Right cardiac atrium (tissue), 5 donors: ENCODE measurements at regions not wholly inside any gene's neighbourhood (a gene's known extent, or its start where the extent isn't known, plus 50 kb on each side); places are given as distances from the start of the nearest gene placed in this dataset.

Experiments
- ATAC-seq, 2 donors: fragments of 200-7000 bp; cut with Tn5 transposase; one replicate each; pipeline versions ENCODE4 v1.8.0 to v1.9.1; 2020; ENCODE audit warnings: moderate library complexity in 2 of 2, mild to moderate bottlenecking in 1 of 2
- DNase-seq, 3 donors: peaks; one replicate each; pipeline ENCODE4 v3.0.0-alpha.2; 2020
- H3K27ac ChIP-seq: one replicate; pipeline ENCODE4 v1.5.1; 2013; ENCODE audit warnings: mild to moderate bottlenecking, low read length, control low read depth, moderate library complexity
- H3K27me3 ChIP-seq: one replicate; pipeline ENCODE4 v1.6.1; 2013; ENCODE audit not compliant: control insufficient read depth, insufficient read depth
- H3K4me1 ChIP-seq: one replicate; pipeline ENCODE4 v1.6.1; 2013; ENCODE audit warnings: low read length; ENCODE audit not compliant: control insufficient read depth, insufficient read depth
- H3K4me3 ChIP-seq: one replicate; pipeline ENCODE4 v1.5.1; 2013; ENCODE audit warnings: low read length, control low read depth
- H3K9me3 ChIP-seq: one replicate; pipeline ENCODE4 v1.6.1; 2013; ENCODE audit warnings: low read length; ENCODE audit not compliant: control insufficient read depth
- WGBS: extraction: QIAGEN DNeasy Blood & Tissue Kit; methylation state at CpG from one replicate; pipeline ENCODE4 v1.1.7; 2013; 5-methylcytosine and 5-hydroxymethylcytosine counted together
- intact Hi-C, 4 donors: fragments of 100-400 bp; cut with DNase I; formaldehyde crosslinking; loops; one replicate each; pipeline versions ENCODE4 v1.11.0 to v1.14.0; 2022 to 2023
- donor health status: healthy with polysubstance abuse.
- donor health status: DM: no; HTN: yes; CAD: no.
- donor health status: DM: no; HTN: no; CAD: no.
- donor health status: DM: no; HTN: yes; CAD: no; lungs with severe emphysema.
- donor health status: DM: yes; HTN: yes; CAD: no.

GRCh38 chr13:104163866-104164630, 1097.8 kb upstream of the SLC10A2 start:
- Histone ChIP-seq H3K4me1 (no peaks in the 10 kb centered on the region), H3K9me3 (no peaks in the 10 kb centered on the region), H3K4me3 (no peak overlapping the region), H3K27me3 (no peaks in the 10 kb centered on the region), H3K27ac (no peak overlapping the region)
- no peak for DNase-seq
- WGBS, result 75% methylated on average over 4 of the region's 4 CpGs
- intact Hi-C loops, result no loop called here
- ATAC-seq, result no peak

GRCh38 chr13:104160536-104160935, 1094.3 kb upstream of the SLC10A2 start:
- 94% methylated on average over 1 of the region's 1 CpG for WGBS
- Histone ChIP-seq H3K4me1 (no peaks in the 10 kb centered on the region), H3K27ac (no peak overlapping the region), H3K9me3 (no peaks in the 10 kb centered on the region), H3K27me3 (no peaks in the 10 kb centered on the region), H3K4me3 (no peak overlapping the region)
- intact Hi-C loops, result no loop called here
- ATAC-seq (no peak), DNase-seq (no peak)

GRCh38 chr13:104143760-104144416, 1077.7 kb upstream of the SLC10A2 start:
- no peaks in the 10 kb centered on the region for H3K4me1 ChIP-seq
- H3K27ac ChIP-seq, result no peak overlapping the region
- no peak overlapping the region for H3K4me3 ChIP-seq
- no peak for DNase-seq
- ATAC-seq, result no peak
- intact Hi-C loops, result no loop called here
- no peaks in the 10 kb centered on the region for H3K9me3 ChIP-seq
- 54% methylated on average over 9 of the region's 9 CpGs for WGBS
- no peaks in the 10 kb centered on the region for H3K27me3 ChIP-seq

- Histone ChIP-seq H3K27me3 (no peaks in the 10 kb centered on the region), H3K27ac (no peak overlapping the region), H3K4me3 (no peak overlapping the region), H3K4me1 (no peaks in the 10 kb centered on the region), H3K9me3 (no peaks in the 10 kb centered on the region)
- ATAC-seq (no peak), DNase-seq (no peak)
- intact Hi-C loops, result no loop called here
- 79% methylated on average over 2 of the region's 2 CpGs for WGBS
Observed at GRCh38 chr13:104140552-104140951, 1074.3 kb upstream of the SLC10A2 start.

- intact Hi-C loops, result no loop called here
- H3K27me3 ChIP-seq, result no peaks in the 10 kb centered on the region
- ATAC-seq, result no peak
- no peak overlapping the region for H3K4me3 ChIP-seq
- no peaks in the 10 kb centered on the region for H3K9me3 ChIP-seq
- H3K4me1 ChIP-seq, result no peaks in the 10 kb centered on the region
- no peak for DNase-seq
- H3K27ac ChIP-seq, result no peak overlapping the region
- WGBS, result 90% methylated on average over 6 of the region's 6 CpGs
Observed at GRCh38 chr13:104137416-104137815, 1071.2 kb upstream of the SLC10A2 start.

GRCh38 chr13:104132849-104133248, 1066.6 kb upstream of the SLC10A2 start:
- intact Hi-C loops, result no loop called here
- ATAC-seq, result no peak
- 86% methylated on average over 5 of the region's 5 CpGs for WGBS
- Histone ChIP-seq H3K27me3 (no peaks in the 10 kb centered on the region), H3K4me1 (no peaks in the 10 kb centered on the region), H3K27ac (no peak overlapping the region), H3K4me3 (no peak overlapping the region), H3K9me3 (no peaks in the 10 kb centered on the region)
- DNase-seq, result no peak

- H3K9me3 ChIP-seq, result no peaks in the 10 kb centered on the region
- H3K4me1 ChIP-seq, result no peaks in the 10 kb centered on the region
- no peak overlapping the region for H3K27ac ChIP-seq
- H3K4me3 ChIP-seq, result no peak overlapping the region
- H3K27me3 ChIP-seq, result no peaks in the 10 kb centered on the region
- intact Hi-C loops, result no loop called here
- WGBS, result 54% methylated on average over 5 of the region's 5 CpGs
- ATAC-seq (no peak), DNase-seq (no peak)
Observed at GRCh38 chr13:104114101-104114500, 1047.9 kb upstream of the SLC10A2 start.

GRCh38 chr13:104111031-104111430, 1044.8 kb upstream of the SLC10A2 start:
- no peaks in the 10 kb centered on the region for H3K4me1 ChIP-seq
- H3K27ac ChIP-seq, result no peak overlapping the region
- no peak overlapping the region for H3K4me3 ChIP-seq
- H3K9me3 ChIP-seq, result no peaks in the 10 kb centered on the region
- no peaks in the 10 kb centered on the region for H3K27me3 ChIP-seq
- ATAC-seq (no peak), DNase-seq (no peak)
- 53% methylated on average over 1 of the region's 1 CpG for WGBS
- intact Hi-C loops, result no loop called here

- DNase-seq, result no peak
- WGBS, result 49% methylated on average over 9 of the region's 9 CpGs
- H3K9me3 ChIP-seq, result no peaks in the 10 kb centered on the region
Observed at GRCh38 chr13:104106705-104107393, 1040.6 kb upstream of the SLC10A2 start.

GRCh38 chr13:104105418-104106355, 1039.5 kb upstream of the SLC10A2 start:
- no peaks in the 10 kb centered on the region for H3K9me3 ChIP-seq
- intact Hi-C loops, result no loop called here
- ATAC-seq (no peak), DNase-seq (no peak)
- H3K4me3 ChIP-seq, result no peak overlapping the region
- H3K27me3 ChIP-seq, result no peaks in the 10 kb centered on the region
- H3K27ac ChIP-seq, result no peak overlapping the region
- no peaks in the 10 kb centered on the region for H3K4me1 ChIP-seq
- WGBS, result 64% methylated on average over 7 of the region's 7 CpGs

More at GRCh38 chr13:104106705-104107393, 1040.6 kb upstream of the SLC10A2 start:
- no peaks in the 10 kb centered on the region for H3K27me3 ChIP-seq
- H3K4me3 ChIP-seq, result no peak overlapping the region
- no peak for ATAC-seq
- intact Hi-C loops, result no loop called here
- H3K27ac ChIP-seq, result no peak overlapping the region
- no peaks in the 10 kb centered on the region for H3K4me1 ChIP-seq
